Thoracic aorta (tissue), 2 donors: ENCODE measurements at regions not wholly inside any gene's neighbourhood (a gene's known extent, or its start where the extent isn't known, plus 50 kb on each side); places are given as distances from the start of the nearest gene placed in this dataset.

Experiments
- ATAC-seq: fragments of 150-250 bp; one replicate; pipeline ENCODE4 v1.8.0; 2017; ENCODE audit warnings: low read depth; ENCODE audit not compliant: insufficient number of reproducible peaks, low FRiP score
- DNase-seq: peaks from one replicate; pipeline ENCODE4 v3.0.0-alpha.2; 2020; ENCODE audit warnings: low spot score
- H3K27ac ChIP-seq, 2 donors: fragments of 200-600 bp; sonication (generic); 1 replicate in 1 of 2; 2 replicates in 1 of 2; pipeline ENCODE4 v1.5.1; 2016; ENCODE audit warnings: mild to moderate bottlenecking in 2 of 2, moderate library complexity in 2 of 2
- H3K27me3 ChIP-seq: fragments of 200-600 bp; sonication (generic); replicated peaks from 2 replicates; pipeline ENCODE4 v1.6.0; 2016; ENCODE audit warnings: mild to moderate bottlenecking; ENCODE audit not compliant: insufficient read depth
- H3K36me3 ChIP-seq: fragments of 200-600 bp; sonication (generic); one replicate; pipeline ENCODE4 v1.5.1; 2016
- H3K4me1 ChIP-seq, 2 donors: fragments of 200-600 bp; sonication (generic); 1 replicate in 1 of 2; 2 replicates in 1 of 2; pipeline versions ENCODE4 v1.5.1 to v1.6.0; 2016; ENCODE audit warnings: low read depth in 2 of 2, mild to moderate bottlenecking in 1 of 2; ENCODE audit not compliant: control insufficient read depth in 1 of 2
- H3K4me3 ChIP-seq: fragments of 200-600 bp; sonication (generic); 2 replicates; pipeline ENCODE4 v1.5.1; 2016; ENCODE audit warnings: mild to moderate bottlenecking
- H3K9me3 ChIP-seq: fragments of 200-600 bp; sonication (generic); 2 replicates; pipeline ENCODE4 v1.5.1; 2016
- CTCF ChIP-seq: fragments of 200-600 bp; sonication (generic); IDR thresholded peaks from one replicate; pipeline ENCODE4 v1.5.1; 2019; ENCODE audit warnings: antibody characterized with exemption

- no peak overlapping the region for H3K4me3 ChIP-seq
- no peaks in the 10 kb centered on the region for H3K4me1 ChIP-seq
- H3K9me3 ChIP-seq: no peaks in the 10 kb centered on the region
- ATAC-seq: no peak
- no peak for TF ChIP-seq CTCF
- no peaks in the 10 kb centered on the region for H3K36me3 ChIP-seq
- no peaks in the 10 kb centered on the region for H3K27me3 ChIP-seq
- no peak overlapping the region for H3K27ac ChIP-seq
- no peak for DNase-seq
Measured at GRCh38 chr3:80677796-80678195, 910.0 kb upstream of the ROBO1 start.

- H3K9me3 ChIP-seq: no peaks in the 10 kb centered on the region
- H3K36me3 ChIP-seq: no peaks in the 10 kb centered on the region
- H3K27ac ChIP-seq: no peak overlapping the region
- H3K4me3 ChIP-seq: no peak overlapping the region
- TF ChIP-seq CTCF: no peak
- no peaks in the 10 kb centered on the region for H3K4me1 ChIP-seq
- ATAC-seq (no peak), DNase-seq (no peak)
- H3K27me3 ChIP-seq: no peaks in the 10 kb centered on the region
Measured at GRCh38 chr3:80676866-80677265, 909.1 kb upstream of the ROBO1 start.

GRCh38 chr3:80676261-80676660 is 908.5 kb upstream of the ROBO1 start:
- no peak overlapping the region for H3K27ac ChIP-seq
- no peaks in the 10 kb centered on the region for H3K9me3 ChIP-seq
- no peaks in the 10 kb centered on the region for H3K27me3 ChIP-seq
- no peak for DNase-seq
- ATAC-seq: no peak
- H3K4me3 ChIP-seq: no peak overlapping the region
- TF ChIP-seq CTCF: no peak
- H3K36me3 ChIP-seq: no peaks in the 10 kb centered on the region
- no peaks in the 10 kb centered on the region for H3K4me1 ChIP-seq

- no peak overlapping the region for H3K27ac ChIP-seq
Measured at GRCh38 chr3:80675790-80676189, 908.0 kb upstream of the ROBO1 start.

GRCh38 chr3:80668600-80669294 is 900.9 kb upstream of the ROBO1 start:
- ATAC-seq: no peak
- H3K27ac ChIP-seq: no peak overlapping the region
- no peaks in the 10 kb centered on the region for H3K36me3 ChIP-seq
- no peaks in the 10 kb centered on the region for H3K9me3 ChIP-seq
- TF ChIP-seq CTCF: no peak
- H3K4me1 ChIP-seq: no peaks in the 10 kb centered on the region
- DNase-seq: no peak
- no peak overlapping the region for H3K4me3 ChIP-seq
- no peaks in the 10 kb centered on the region for H3K27me3 ChIP-seq

More at GRCh38 chr3:80675790-80676189, 908.0 kb upstream of the ROBO1 start:
- Histone ChIP-seq H3K4me3 (no peak overlapping the region), H3K9me3 (no peaks in the 10 kb centered on the region), H3K4me1 (no peaks in the 10 kb centered on the region), H3K27me3 (no peaks in the 10 kb centered on the region), H3K36me3 (no peaks in the 10 kb centered on the region)
- DNase-seq: no peak
- ATAC-seq: no peak
- no peak for TF ChIP-seq CTCF
